GM12891 (cell line): ENCODE measurements at regions not wholly inside any gene's neighbourhood (a gene's known extent, or its start where the extent isn't known, plus 50 kb on each side); places are given as distances from the start of the nearest gene placed in this dataset.

ENCODE experiments used
- POLR2A ChIP-seq: IDR thresholded peaks from 2 replicates; pipeline ENCODE4 v1.6.1; 2011; ENCODE audit warnings: low read depth, low read length, control low read depth
- POLR2AphosphoS5 ChIP-seq: IDR thresholded peaks from 2 replicates; pipeline ENCODE4 v1.6.1; 2011; ENCODE audit warnings: low read depth, low read length, control low read depth

- TF ChIP-seq POLR2A (no peak), POLR2AphosphoS5 (no peak)
These were observed 446.1 kb upstream of the CDH6 start for GRCh38 chr5:30747412-30747811.
